ENCODE measurements at regions not wholly inside any gene's neighbourhood (a gene's known extent, or its start where the extent isn't known, plus 50 kb on each side); places are given as distances from the start of the nearest gene placed in this dataset.

DNA sequence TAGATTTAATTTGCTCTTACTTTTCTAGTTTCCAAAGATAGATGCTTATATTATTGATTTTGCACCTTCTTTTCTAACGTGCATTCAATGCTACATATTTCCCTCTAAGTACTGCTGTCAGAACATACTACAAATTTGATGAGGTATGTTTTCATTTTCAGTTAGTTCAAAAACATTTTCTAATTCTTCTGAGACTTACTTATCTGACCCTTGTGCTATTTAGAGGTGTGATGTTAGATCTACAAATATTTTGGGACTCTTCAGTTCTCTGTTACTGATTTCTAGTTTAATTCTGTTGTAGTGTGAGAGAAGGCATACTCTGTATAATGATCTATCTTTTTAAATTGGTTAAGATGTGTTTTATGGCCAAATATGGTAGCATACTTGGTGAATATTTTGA lies 97.8 kb upstream of the TMEM168 start:
- H3K4me3 ChIP-seq (ENCODE audit: insufficient read depth, low read length, poor library complexity, severe bottlenecking), result no peak overlapping the region
- no peaks in the 10 kb centered on the region for H3K36me3 ChIP-seq (ENCODE audit: low read length)
- no peak overlapping the region for H3K4me2 ChIP-seq (ENCODE audit: low read depth, low read length, poor library complexity, severe bottlenecking)
- H3K9ac ChIP-seq (ENCODE audit: low read length), result no peak overlapping the region
- no peaks in the 10 kb centered on the region for H3K27me3 ChIP-seq (ENCODE audit: low read length)
- TF ChIP-seq EZH2phosphoT487 (conservative IDR thresholded peaks at IDR 0.05; ENCODE audit: low read length), result no peak
- TF ChIP-seq, protein P1, sequence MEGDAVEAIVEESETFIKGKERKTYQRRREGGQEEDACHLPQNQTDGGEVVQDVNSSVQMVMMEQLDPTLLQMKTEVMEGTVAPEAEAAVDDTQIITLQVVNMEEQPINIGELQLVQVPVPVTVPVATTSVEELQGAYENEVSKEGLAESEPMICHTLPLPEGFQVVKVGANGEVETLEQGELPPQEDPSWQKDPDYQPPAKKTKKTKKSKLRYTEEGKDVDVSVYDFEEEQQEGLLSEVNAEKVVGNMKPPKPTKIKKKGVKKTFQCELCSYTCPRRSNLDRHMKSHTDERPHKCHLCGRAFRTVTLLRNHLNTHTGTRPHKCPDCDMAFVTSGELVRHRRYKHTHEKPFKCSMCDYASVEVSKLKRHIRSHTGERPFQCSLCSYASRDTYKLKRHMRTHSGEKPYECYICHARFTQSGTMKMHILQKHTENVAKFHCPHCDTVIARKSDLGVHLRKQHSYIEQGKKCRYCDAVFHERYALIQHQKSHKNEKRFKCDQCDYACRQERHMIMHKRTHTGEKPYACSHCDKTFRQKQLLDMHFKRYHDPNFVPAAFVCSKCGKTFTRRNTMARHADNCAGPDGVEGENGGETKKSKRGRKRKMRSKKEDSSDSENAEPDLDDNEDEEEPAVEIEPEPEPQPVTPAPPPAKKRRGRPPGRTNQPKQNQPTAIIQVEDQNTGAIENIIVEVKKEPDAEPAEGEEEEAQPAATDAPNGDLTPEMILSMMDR (IDR thresholded peaks at IDR 0.05; ENCODE audit: insufficient read depth, low read length, poor library complexity, severe bottlenecking), result no peak
- H2AFZ ChIP-seq (ENCODE audit: low read depth, low read length, severe bottlenecking), result no peak overlapping the region
- no peaks in the 10 kb centered on the region for H3K9me3 ChIP-seq (ENCODE audit: insufficient read depth, low read length)
- H3K79me2 ChIP-seq (ENCODE audit: insufficient read depth, low read length), result no peaks in the 10 kb centered on the region
- no peaks in the 10 kb centered on the region for H3K9me2 ChIP-seq (replicated peaks; ENCODE audit: insufficient read depth, low read length)
- no peaks in the 10 kb centered on the region for H4K20me1 ChIP-seq (ENCODE audit: low read depth, low read length)
- no peak overlapping the region for H3K27ac ChIP-seq (ENCODE audit: low read depth, low read length)
- H3F3A ChIP-seq (ENCODE audit: insufficient read depth), result 0 out of 2 replicates have a peak, but pooled peaks cover 2% of the 10 kb centered on the region

DNA sequence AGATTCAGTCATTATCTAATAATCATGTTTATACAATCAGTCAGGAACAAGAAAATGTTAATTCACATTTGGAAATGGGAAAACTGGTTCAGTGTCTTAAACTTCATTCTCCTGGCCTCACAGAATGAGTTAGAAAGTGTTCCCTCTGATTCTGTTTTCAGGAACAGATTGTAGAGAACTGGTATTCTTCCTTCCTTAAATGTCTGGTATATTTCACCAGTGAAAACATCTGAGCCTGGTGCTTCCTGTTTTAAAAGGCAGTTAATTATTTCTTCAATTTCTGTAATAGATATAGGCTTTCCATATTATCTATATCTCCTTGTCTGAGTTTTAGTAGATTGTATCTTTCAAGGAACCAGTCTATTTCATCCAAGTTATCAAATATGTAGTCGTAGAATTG lies 97.1 kb upstream of the TMEM168 start:
- no peak overlapping the region for H3K4me3 ChIP-seq (ENCODE audit: insufficient read depth, low read length, poor library complexity, severe bottlenecking)
- no peaks in the 10 kb centered on the region for H3K79me2 ChIP-seq (ENCODE audit: insufficient read depth, low read length)
- no peak overlapping the region for H2AFZ ChIP-seq (ENCODE audit: low read depth, low read length, severe bottlenecking)
- no peaks in the 10 kb centered on the region for H3K9me2 ChIP-seq (replicated peaks; ENCODE audit: insufficient read depth, low read length)
- H3K4me2 ChIP-seq (ENCODE audit: low read depth, low read length, poor library complexity, severe bottlenecking), result no peak overlapping the region
- no peaks in the 10 kb centered on the region for H3K27me3 ChIP-seq (ENCODE audit: low read length)
- no peaks in the 10 kb centered on the region for H4K20me1 ChIP-seq (ENCODE audit: low read depth, low read length)
- H3K36me3 ChIP-seq (ENCODE audit: low read length), result no peaks in the 10 kb centered on the region
- no peak for TF ChIP-seq EZH2phosphoT487 (conservative IDR thresholded peaks at IDR 0.05; ENCODE audit: low read length)
- TF ChIP-seq, protein P1 (IDR thresholded peaks at IDR 0.05; ENCODE audit: insufficient read depth, low read length, poor library complexity, severe bottlenecking), result no peak
- no peaks in the 10 kb centered on the region for H3K9me3 ChIP-seq (ENCODE audit: insufficient read depth, low read length)
- no peak overlapping the region for H3K9ac ChIP-seq (ENCODE audit: low read length)
- H3K27ac ChIP-seq (ENCODE audit: low read depth, low read length), result no peak overlapping the region
- 0 out of 2 replicates have a peak, but pooled peaks cover 2% of the 10 kb centered on the region for H3F3A ChIP-seq (ENCODE audit: insufficient read depth)

- Histone ChIP-seq H3K4me2 (ENCODE audit: low read depth, low read length, poor library complexity, severe bottlenecking) (no peak overlapping the region), H3K9me2 (replicated peaks; ENCODE audit: insufficient read depth, low read length) (no peaks in the 10 kb centered on the region), H3K79me2 (ENCODE audit: insufficient read depth, low read length) (no peaks in the 10 kb centered on the region), H3K36me3 (ENCODE audit: low read length) (no peaks in the 10 kb centered on the region), H3F3A (ENCODE audit: insufficient read depth) (0 out of 2 replicates have a peak, but pooled peaks cover 2% of the 10 kb centered on the region), H2AFZ (ENCODE audit: low read depth, low read length, severe bottlenecking) (no peak overlapping the region), H3K27me3 (ENCODE audit: low read length) (no peaks in the 10 kb centered on the region), H3K4me3 (ENCODE audit: insufficient read depth, low read length, poor library complexity, severe bottlenecking) (no peak overlapping the region), H3K9me3 (ENCODE audit: insufficient read depth, low read length) (no peaks in the 10 kb centered on the region), H3K9ac (ENCODE audit: low read length) (no peak overlapping the region), H3K27ac (ENCODE audit: low read depth, low read length) (no peak overlapping the region), H4K20me1 (ENCODE audit: low read depth, low read length) (no peaks in the 10 kb centered on the region)
- TF ChIP-seq, protein P1 (IDR thresholded peaks at IDR 0.05; ENCODE audit: insufficient read depth, low read length, poor library complexity, severe bottlenecking), result no peak
- no peak for TF ChIP-seq EZH2phosphoT487 (conservative IDR thresholded peaks at IDR 0.05; ENCODE audit: low read length)
Measured at GRCh38 chr7:112886208-112886607, 96.0 kb upstream of the TMEM168 start.

Data from SU-DHL-6 (cell line).